ENCODE measurements at regions not wholly inside any gene's neighbourhood (a gene's known extent, or its start where the extent isn't known, plus 50 kb on each side); places are given as distances from the start of the nearest gene placed in this dataset.

- DNase-seq, result no peak
These were observed 104.6 kb downstream of the ACKR3 start for GRCh38 chr2:236674238-236674637.

GRCh38 chr2:236674646-236675045, 105.0 kb downstream of the ACKR3 start:
- DNase-seq, result no peak

DNA sequence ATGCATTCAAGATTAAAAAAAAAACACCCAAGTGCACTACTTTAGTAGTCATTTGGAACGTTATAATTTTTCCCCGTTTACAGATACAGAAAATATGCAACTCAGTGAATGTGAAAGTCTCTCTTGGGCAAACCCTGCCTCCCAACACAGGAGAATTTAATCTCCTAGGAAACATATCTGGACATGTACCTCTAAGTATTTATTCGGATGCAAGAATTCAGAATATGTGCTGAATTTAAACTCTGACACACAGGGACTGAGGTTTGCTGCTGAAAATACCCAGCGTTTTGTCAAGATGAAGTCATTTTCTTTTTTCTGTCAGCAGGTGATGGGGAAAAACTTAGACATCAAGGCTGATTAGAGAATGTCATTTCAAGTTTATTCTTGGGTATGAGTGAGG, 105.4 kb downstream of the ACKR3 start:
- DNase-seq, result no peak

DNA sequence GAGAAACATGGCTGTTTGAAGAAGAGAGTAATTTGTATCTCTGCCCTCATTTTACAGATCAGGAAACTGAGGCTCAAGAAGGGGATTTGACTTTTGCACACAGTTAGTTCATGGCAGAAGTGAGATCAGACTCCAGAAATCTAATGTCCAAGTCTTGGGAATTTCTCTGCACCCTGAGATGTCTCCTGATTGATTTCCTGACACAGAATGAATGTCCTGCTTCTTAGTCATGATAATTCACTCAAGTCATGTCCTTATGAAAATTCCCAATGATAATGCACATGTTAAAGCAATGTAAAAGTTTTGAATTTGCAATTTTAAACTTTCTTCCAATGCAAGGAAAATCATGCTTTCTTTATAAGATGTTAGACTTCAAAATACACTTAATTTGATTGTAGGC, 105.9 kb downstream of the ACKR3 start:
- DNase-seq, result no peak

- no peak for DNase-seq
These were observed 106.7 kb downstream of the ACKR3 start for GRCh38 chr2:236676136-236676873.

DNA sequence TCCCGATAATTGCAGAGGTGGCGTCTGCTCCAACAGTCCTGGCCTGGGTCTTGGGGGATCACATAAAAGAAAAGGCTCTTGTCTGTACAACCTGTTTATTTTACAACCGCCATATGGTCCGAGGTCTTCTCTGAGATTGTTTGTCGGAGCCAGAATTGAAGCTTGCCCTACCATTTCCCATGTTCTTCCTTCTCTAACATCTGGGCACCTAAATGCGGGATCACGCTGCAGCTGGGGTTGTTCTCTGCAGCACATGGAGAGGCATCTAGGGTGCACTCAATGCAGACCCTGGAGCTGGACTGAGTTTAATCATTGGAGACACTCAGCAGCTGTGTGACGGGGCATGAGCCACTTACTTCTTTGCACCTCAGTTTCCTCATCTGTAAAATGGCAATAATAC, 107.7 kb downstream of the ACKR3 start:
- DNase-seq, result no peak

DNA sequence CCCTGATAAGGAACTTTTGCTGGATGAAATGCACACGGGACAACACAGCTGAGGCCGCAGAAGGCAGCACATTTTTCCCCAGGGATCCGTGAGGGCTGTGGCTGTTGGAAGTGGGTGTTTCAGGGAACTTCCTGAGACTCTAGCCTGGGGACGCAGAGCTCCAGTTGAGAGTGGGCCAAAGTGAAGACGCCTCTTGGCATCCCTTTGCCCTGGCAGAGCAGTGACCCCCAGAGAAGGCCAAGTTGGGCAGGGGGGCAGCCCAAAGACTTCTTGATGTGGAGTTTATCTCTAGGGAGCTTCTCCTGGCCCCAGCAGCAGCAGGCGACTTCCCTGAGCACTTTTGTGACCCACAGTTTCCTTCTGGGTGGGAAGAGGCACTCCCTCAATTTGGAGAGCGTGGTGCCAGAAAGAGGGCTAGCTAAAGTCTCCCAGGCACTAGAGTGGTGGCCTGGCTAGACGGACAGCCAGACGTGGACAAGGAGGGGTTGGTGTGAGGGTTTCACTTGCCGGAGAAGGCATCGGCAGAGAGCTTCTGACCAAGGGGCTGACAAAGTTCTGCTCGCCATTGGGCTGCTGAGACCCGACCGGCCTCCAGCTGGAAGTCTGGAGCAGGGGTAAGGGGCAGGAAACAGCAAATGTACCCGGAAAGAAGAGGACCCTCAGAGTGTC, 108.8 kb downstream of the ACKR3 start:
- no peak for DNase-seq

DNA sequence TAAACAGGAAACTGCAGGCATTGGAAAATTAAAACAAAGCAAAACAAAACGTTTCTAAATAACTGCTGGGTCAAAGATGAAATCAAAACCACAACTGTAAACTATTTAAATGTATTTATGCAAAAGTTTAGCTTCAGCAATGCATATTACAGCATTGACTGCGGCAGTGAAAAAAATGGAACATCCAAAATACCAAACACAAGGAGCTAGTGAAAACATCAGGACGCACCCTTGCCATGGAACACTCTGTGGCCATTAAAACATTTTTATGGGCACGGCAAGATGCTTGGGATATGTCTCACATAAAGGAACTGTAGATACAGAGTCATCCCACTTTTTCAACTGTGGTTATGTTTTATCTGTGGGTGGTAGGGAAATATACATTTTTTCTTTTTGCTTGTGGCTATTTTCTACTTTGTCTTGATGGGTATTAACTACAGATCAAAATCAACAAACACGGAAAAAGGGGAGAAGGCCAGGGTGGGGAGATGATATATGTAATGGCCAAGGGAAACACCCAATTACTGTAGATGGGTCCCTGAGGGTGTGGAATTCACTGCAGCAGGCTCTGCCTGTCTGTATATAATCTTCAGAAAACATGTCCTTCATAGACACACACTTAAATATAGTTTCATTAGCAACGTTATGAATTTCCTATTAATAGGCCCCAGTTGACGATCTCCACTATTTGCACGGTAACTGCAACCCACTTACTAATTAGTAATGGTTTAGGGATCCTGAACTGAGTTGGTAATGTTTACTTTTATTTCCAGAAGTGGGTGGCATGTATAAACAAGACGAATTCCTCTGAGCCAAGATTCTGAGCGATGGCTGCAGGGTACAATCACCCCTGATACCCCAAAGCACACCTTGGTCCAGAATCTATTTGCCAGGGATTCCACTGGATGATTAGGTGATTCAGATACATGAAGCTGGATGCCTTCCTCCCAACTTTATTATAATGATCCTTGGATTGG, 110.5 kb downstream of the ACKR3 start:
- peak; percentile 19 for DNase-seq

- DNase-seq, result no peak
These were observed 113.2 kb downstream of the ACKR3 start for GRCh38 chr2:236682651-236683422.

GRCh38 chr2:236684504-236685256, 115.1 kb downstream of the ACKR3 start:
- no peak for DNase-seq

DNA sequence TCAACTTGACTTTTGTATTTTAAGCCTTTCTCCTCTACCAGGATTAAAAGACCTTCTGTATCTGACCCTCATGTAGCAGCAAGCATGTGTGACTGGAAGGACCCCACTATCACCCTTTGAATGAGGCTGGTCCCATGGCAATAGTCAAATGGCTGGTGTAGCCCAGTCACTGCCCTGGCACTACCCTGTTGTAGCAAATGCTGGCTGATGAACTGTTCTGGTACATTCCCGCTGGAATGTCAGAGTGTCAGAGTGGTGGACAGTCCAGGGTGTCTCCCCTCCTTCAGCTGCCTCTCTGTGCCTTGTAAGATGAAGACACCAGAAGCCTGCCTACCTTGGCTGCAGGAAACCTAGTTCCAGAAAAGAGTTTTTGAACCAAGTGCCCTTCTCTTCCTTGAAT, 115.7 kb downstream of the ACKR3 start:
- no peak for DNase-seq

DNA sequence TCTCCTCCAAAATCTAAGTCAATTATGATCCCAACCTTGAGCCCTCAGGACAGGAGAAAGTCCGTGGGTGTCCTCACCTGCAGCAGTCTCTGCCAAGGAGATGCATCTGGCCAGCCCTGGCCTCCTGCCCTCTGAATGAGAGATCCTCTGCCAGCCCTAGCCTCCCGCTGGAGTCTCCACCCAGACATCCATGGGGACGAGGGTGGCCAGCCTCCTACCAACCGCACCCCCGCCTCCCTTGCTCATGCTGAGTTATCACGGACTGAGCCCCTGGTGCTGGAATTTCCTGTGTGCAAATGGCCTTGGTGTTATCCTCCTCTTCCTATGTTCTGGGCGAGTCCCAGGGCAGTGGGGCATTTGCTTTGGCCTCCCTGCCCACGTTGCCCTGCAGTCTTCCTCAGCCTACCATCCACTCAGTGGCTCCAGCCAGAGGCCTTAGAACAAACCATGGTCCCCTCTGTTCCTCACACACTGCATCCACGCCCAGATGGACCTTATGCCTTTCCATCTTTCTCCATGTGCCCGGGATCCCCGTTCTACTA, 116.4 kb downstream of the ACKR3 start:
- DNase-seq, result no peak

DNA sequence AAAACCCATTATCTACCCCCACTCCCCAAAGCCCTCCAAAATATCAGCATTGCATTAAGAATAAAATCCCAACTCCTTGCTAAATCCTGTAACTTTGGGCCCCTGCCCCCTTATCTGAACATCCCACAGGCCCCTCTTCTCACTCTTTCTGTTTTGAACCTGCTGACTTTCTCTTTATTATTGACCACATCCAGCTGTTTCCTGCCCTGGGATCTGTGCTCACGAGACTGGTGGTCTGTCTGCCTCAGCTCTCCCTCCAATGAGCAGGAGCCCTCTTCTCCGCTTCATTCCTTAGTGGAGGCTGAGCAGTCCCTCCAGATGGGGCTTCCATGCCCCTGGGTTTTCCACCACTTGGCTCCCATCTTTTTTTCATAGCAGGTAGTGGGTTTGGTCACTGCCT, 116.9 kb downstream of the ACKR3 start:
- no peak for DNase-seq

DNA sequence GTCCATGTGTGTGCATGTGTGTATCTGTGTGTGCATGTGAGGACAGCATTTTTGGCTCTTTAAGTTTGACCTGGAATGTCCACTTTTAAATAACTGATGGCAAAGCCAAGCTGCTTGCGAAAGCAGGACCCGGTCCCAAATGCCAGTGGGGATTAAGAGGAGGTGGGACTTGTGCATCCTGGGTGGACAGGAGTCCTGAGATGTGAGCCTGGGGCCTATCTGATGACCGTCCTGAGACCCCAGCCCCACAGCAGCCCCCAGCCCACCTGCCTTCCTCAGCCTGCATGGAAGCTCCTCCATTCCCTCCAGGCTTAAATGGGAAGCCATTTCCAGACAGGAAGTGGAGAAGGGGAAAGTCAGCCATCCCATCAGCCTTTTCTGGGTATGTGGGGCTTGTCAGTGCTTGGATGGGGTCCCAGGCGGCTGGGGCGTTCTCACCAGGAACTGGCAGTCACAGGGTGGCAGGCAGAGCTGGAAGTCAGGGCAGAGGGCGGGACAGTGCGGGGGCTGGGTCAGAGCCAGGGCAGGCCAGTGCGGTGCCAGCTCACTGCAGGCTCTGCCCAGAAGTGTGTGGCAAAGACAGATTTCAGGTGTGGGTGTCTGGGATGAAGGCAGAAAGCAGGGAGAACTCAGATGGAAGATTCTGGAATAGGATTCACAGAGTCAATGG, 117.8 kb downstream of the ACKR3 start:
- no peak for DNase-seq

DNA sequence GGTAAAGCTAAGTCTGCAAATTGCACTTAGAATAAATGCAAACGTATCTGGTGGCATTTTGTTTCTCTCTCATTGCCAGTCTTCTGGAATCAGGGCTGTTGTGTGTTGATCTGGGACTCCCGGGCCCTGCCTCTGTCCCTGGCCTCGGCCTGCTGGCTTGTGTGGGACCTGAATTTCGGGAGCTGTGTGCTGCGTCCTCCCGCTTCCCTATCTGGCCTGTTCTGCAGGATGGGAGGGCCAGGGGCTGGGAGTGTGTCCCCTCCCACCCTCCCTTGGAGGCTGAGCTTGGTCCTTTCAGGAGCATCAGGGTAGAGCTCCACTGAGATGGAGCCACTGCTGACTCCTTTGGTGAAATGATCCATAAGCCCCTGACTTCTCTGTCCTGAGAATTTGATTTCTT, 118.5 kb downstream of the ACKR3 start:
- DNase-seq, result no peak

DNA sequence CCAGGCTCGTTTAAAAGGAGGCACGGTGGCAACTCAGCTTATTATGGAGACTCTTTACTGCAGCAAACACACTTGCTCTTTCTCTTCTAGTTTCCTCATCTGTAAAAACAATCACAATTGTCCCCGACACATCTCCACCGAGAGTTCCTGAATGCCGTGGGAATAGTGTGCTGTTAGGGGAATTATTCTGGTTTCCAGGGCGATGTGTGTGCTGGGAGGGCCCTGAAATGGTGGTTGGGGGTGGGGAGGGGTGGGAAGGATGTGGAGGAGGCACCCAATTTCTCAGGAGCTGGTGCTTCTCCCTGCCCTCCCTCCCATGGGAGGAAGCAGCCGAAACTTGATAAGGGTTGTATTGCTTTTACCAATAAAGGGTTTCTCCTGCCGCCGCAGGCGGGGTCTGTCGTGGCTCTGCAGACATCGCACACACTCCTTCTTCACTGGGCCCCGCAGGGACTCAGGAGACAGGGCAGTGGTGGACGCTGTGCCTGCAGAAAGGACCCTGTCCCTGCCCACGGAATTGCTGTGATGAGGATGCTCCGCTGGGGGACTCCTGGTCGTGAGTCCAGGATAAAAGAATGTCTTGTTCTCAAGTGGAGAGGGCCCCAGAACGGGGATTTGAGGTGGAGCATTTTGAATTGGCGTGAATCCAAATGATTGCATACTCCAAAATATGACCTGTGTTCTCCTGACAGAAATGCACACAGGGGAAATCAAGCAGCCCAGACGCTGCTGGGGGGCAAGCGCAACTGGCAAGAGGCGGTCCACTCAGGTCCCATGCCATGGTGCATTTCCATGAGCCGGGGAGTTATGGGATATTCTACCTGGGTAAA, 119.2 kb downstream of the ACKR3 start:
- DNase-seq, result no peak

GRCh38 chr2:236689393-236689700, 119.7 kb downstream of the ACKR3 start:
- no peak for DNase-seq

DNA sequence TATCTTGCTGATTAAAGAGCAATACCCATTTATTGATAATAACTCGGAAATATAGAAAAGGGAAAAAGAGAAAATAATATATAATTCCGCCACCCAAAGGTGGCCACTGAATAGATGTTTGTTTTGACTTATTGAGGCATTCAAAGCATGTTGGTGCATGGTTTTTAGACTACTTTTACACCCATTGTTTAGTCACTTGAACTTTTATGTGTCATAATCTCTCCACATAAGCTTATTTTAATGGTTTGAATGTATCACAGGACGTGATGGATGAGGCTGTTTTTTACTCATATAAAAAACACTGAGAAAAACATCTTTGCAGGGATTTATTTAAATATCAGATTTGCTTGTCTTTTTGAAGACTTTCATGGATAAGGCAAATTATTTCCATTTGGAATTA, 120.4 kb downstream of the ACKR3 start:
- no peak for DNase-seq

DNA sequence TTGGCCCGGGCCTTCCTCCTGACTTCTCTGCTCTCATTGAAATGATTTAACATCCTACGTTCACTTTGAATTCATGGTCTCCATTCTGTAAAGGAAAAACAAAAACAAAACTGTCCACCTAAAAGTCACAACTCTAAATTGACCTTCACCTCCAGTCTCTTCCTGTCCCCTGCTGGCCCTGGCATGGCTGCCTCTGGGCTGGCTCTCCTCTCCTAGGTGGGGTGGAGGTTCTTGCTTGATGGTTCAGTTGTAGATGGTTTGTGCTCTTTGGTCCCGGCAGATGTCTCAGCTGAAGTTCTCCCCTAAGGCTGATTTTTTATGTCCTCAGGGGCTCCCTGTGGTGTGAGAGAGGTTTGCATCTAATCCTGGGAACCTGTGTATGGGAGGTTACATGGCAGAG, 121.1 kb downstream of the ACKR3 start:
- DNase-seq, result no peak

- DNase-seq, result no peak
These were observed 122.2 kb downstream of the ACKR3 start for GRCh38 chr2:236691799-236692167.
